ENCODE measurements at regions not wholly inside any gene's neighbourhood (a gene's known extent, or its start where the extent isn't known, plus 50 kb on each side); places are given as distances from the start of the nearest gene placed in this dataset.

DNA sequence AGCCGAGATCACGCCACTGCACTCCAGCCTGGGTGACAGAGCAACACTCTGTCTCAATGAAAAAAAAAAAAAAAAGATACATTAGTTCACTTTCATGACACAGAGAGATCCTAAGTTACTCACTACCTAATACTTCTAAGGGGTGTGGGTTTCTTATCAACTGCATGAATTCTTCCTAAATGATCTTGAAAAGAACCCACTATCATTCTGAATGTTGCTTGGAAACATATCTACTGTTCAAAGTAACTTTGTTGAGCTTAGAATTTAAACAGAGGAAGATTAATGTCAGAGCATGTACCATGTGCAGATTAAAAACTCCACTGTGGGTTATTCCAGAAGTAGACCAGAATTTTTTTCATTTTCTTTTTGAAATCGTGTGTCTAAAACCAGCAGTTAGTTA is 241.5 kb downstream of the LTN1 start:
- TF ChIP-seq POLR2A (IDR thresholded peaks at IDR 0.05) = no peak
- TF ChIP-seq, protein P1, sequence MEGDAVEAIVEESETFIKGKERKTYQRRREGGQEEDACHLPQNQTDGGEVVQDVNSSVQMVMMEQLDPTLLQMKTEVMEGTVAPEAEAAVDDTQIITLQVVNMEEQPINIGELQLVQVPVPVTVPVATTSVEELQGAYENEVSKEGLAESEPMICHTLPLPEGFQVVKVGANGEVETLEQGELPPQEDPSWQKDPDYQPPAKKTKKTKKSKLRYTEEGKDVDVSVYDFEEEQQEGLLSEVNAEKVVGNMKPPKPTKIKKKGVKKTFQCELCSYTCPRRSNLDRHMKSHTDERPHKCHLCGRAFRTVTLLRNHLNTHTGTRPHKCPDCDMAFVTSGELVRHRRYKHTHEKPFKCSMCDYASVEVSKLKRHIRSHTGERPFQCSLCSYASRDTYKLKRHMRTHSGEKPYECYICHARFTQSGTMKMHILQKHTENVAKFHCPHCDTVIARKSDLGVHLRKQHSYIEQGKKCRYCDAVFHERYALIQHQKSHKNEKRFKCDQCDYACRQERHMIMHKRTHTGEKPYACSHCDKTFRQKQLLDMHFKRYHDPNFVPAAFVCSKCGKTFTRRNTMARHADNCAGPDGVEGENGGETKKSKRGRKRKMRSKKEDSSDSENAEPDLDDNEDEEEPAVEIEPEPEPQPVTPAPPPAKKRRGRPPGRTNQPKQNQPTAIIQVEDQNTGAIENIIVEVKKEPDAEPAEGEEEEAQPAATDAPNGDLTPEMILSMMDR (IDR thresholded peaks at IDR 0.05) = no peak

Measured in suprapubic skin (tissue), 3 donors.